ENCODE measurements at regions not wholly inside any gene's neighbourhood (a gene's known extent, or its start where the extent isn't known, plus 50 kb on each side); places are given as distances from the start of the nearest gene placed in this dataset.
"Not testable (repeated sequence)": the region's sequence is repeated elsewhere in the genome, so short reads cannot be mapped to it uniquely, and the experiment has no call there.

GRCh38 chr2:31698722-31699121, 118.0 kb upstream of the SRD5A2 start:
- no peaks in the 10 kb centered on the region for H3K27me3 ChIP-seq (replicated peaks; ENCODE audit: control insufficient read depth, insufficient read depth, low read length)
- H3K9me3 ChIP-seq (ENCODE audit: control insufficient read depth, low read length): peaks cover 63% of the 10 kb centered on the region
- H3K4me3 ChIP-seq (ENCODE audit: low read length): no peak overlapping the region
- H3K9ac ChIP-seq (ENCODE audit: low read length): no peak overlapping the region
- no peaks in the 10 kb centered on the region for H3K4me1 ChIP-seq (ENCODE audit: control insufficient read depth, insufficient read depth, low read length)
- DNase-seq (ENCODE audit: low read depth): no peak
- H3K36me3 ChIP-seq (ENCODE audit: control insufficient read depth, insufficient read depth, low read length, severe bottlenecking): no peaks in the 10 kb centered on the region

GRCh38 chr2:31696068-31696467, 115.3 kb upstream of the SRD5A2 start:
- H3K36me3 ChIP-seq (ENCODE audit: control insufficient read depth, insufficient read depth, low read length, severe bottlenecking): no peaks in the 10 kb centered on the region
- H3K9me3 ChIP-seq (ENCODE audit: control insufficient read depth, low read length): peaks cover 66% of the 10 kb centered on the region
- DNase-seq (ENCODE audit: low read depth): no peak
- H3K4me3 ChIP-seq (ENCODE audit: low read length): no peak overlapping the region
- no peaks in the 10 kb centered on the region for H3K27me3 ChIP-seq (replicated peaks; ENCODE audit: control insufficient read depth, insufficient read depth, low read length)
- no peak overlapping the region for H3K9ac ChIP-seq (ENCODE audit: low read length)
- no peaks in the 10 kb centered on the region for H3K4me1 ChIP-seq (ENCODE audit: control insufficient read depth, insufficient read depth, low read length)

GRCh38 chr2:31694444-31694843, 113.7 kb upstream of the SRD5A2 start:
- Histone ChIP-seq H3K4me3 (ENCODE audit: low read length) (peak overlapping the region; percentile 2), H3K36me3 (ENCODE audit: control insufficient read depth, insufficient read depth, low read length, severe bottlenecking) (no peaks in the 10 kb centered on the region), H3K9me3 (ENCODE audit: control insufficient read depth, low read length) (peaks cover 66% of the 10 kb centered on the region), H3K9ac (ENCODE audit: low read length) (no peak overlapping the region), H3K27me3 (replicated peaks; ENCODE audit: control insufficient read depth, insufficient read depth, low read length) (no peaks in the 10 kb centered on the region), H3K4me1 (ENCODE audit: control insufficient read depth, insufficient read depth, low read length) (no peaks in the 10 kb centered on the region)
- DNase-seq (ENCODE audit: low read depth): peak; percentile 20

DNA sequence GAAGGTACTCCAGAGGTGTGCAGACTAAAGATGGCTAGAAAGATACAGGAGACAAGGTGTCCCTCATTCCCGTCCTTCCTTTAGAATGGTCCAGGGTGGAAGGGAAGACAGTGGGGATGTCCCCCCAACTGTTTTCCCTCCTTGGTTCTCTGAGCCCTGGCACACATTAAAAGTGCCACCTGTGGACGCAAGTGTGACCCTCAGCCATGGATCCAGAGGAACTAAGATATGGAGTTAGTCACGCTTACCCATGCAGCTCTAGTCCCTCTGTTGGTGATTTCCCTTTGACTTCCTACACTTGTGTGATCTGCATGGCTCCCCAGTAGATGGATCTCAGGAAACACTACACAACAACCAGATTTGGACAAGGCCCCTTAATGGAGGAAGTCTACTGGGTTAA, 113.1 kb upstream of the SRD5A2 start:
- no peaks in the 10 kb centered on the region for H3K27me3 ChIP-seq (replicated peaks; ENCODE audit: control insufficient read depth, insufficient read depth, low read length)
- H3K4me3 ChIP-seq (ENCODE audit: low read length): peak overlapping the region; percentile 2
- no peaks in the 10 kb centered on the region for H3K36me3 ChIP-seq (ENCODE audit: control insufficient read depth, insufficient read depth, low read length, severe bottlenecking)
- H3K4me1 ChIP-seq (ENCODE audit: control insufficient read depth, insufficient read depth, low read length): no peaks in the 10 kb centered on the region
- no peak overlapping the region for H3K9ac ChIP-seq (ENCODE audit: low read length)
- H3K9me3 ChIP-seq (ENCODE audit: control insufficient read depth, low read length): peaks cover 63% of the 10 kb centered on the region
- DNase-seq (ENCODE audit: low read depth): no peak

- no peak for DNase-seq (ENCODE audit: low read depth)
- no peak overlapping the region for H3K4me3 ChIP-seq (ENCODE audit: low read length)
- peaks cover 24% of the 10 kb centered on the region for H3K9me3 ChIP-seq (ENCODE audit: control insufficient read depth, low read length)
- H3K27me3 ChIP-seq (replicated peaks; ENCODE audit: control insufficient read depth, insufficient read depth, low read length): no peaks in the 10 kb centered on the region
- H3K36me3 ChIP-seq (ENCODE audit: control insufficient read depth, insufficient read depth, low read length, severe bottlenecking): no peaks in the 10 kb centered on the region
- H3K9ac ChIP-seq (ENCODE audit: low read length): no peak overlapping the region
- H3K4me1 ChIP-seq (ENCODE audit: control insufficient read depth, insufficient read depth, low read length): no peaks in the 10 kb centered on the region
These were observed 107.5 kb upstream of the SRD5A2 start for GRCh38 chr2:31688282-31688681.

DNA sequence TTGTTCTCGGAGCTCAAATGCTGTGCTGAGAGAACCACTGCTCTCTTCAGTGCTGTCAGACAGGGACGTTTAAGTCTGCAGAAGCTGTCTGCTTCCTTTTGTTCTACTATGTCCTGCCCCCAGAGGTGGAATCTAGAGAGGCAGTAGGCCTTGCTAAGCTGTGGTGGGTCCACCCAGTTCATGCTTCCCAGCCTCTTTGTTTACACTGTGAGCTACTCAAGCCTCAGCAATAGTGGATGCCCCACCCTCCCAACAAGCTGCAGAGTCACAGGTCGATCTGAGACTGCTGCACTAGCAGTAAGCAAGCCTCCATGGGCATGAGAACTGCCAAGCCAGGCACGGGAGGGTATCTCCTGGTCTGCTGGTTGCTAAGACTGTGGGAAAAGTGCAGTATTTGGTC, 102.8 kb upstream of the SRD5A2 start:
- not testable (repeated sequence) for H3K36me3 ChIP-seq (ENCODE audit: control insufficient read depth, insufficient read depth, low read length, severe bottlenecking); H3K4me1 ChIP-seq (ENCODE audit: control insufficient read depth, insufficient read depth, low read length); H3K9ac ChIP-seq (ENCODE audit: low read length); DNase-seq (ENCODE audit: low read depth); H3K4me3 ChIP-seq (ENCODE audit: low read length); H3K9me3 ChIP-seq (ENCODE audit: control insufficient read depth, low read length); H3K27me3 ChIP-seq (replicated peaks; ENCODE audit: control insufficient read depth, insufficient read depth, low read length)

DNA sequence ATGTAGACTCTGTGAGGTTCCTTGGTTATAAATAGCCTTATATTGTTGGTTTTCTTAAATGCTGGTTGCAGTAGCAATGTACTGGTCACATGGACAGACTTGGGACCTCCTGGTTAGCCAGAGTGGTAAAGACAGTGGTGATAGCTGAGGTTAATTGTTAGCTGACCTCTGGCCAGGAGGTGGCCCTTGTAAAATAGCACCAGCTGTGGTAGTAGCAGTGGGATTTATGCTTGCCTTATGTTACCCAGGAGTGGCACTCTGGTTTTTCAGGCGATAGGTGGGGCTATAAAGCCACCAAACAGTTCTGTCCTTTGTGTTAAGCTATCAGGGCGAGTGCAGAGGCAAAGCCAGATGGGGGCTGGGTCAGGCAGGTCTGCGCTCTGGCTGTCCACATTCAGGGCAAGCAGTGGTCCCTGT, 94.8 kb upstream of the SRD5A2 start:
- H3K9me3 ChIP-seq (ENCODE audit: control insufficient read depth, low read length): peaks cover 37% of the 10 kb centered on the region
- no peak overlapping the region for H3K9ac ChIP-seq (ENCODE audit: low read length)
- H3K27me3 ChIP-seq (replicated peaks; ENCODE audit: control insufficient read depth, insufficient read depth, low read length): no peaks in the 10 kb centered on the region
- H3K36me3 ChIP-seq (ENCODE audit: control insufficient read depth, insufficient read depth, low read length, severe bottlenecking): no peaks in the 10 kb centered on the region
- no peak for DNase-seq (ENCODE audit: low read depth)
- no peak overlapping the region for H3K4me3 ChIP-seq (ENCODE audit: low read length)
- no peaks in the 10 kb centered on the region for H3K4me1 ChIP-seq (ENCODE audit: control insufficient read depth, insufficient read depth, low read length)

DNA sequence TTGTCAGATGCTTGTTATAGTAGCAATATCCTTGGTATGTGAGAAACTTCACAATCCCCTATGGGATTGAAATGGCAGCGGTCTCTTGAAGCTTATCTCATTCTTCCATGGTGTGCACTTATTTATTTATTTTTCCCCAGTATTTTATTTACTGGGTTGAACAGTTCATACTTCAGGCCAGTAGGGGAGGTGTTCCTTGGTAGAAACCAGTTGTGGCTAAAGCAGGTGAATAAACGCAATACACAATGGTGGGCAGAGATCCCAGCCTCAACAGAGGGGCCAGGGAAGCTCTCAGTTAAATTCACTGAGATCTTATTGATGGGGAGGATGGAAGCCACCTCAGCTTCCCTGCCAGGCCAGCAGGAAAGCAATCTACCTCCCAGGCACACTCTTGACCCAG, 93.7 kb upstream of the SRD5A2 start:
- Histone ChIP-seq H3K27me3 (replicated peaks; ENCODE audit: control insufficient read depth, insufficient read depth, low read length) (no peaks in the 10 kb centered on the region), H3K9me3 (ENCODE audit: control insufficient read depth, low read length) (peaks cover 37% of the 10 kb centered on the region), H3K9ac (ENCODE audit: low read length) (no peak overlapping the region), H3K4me3 (ENCODE audit: low read length) (no peak overlapping the region), H3K4me1 (ENCODE audit: control insufficient read depth, insufficient read depth, low read length) (no peaks in the 10 kb centered on the region), H3K36me3 (ENCODE audit: control insufficient read depth, insufficient read depth, low read length, severe bottlenecking) (no peaks in the 10 kb centered on the region)
- no peak for DNase-seq (ENCODE audit: low read depth)

DNA sequence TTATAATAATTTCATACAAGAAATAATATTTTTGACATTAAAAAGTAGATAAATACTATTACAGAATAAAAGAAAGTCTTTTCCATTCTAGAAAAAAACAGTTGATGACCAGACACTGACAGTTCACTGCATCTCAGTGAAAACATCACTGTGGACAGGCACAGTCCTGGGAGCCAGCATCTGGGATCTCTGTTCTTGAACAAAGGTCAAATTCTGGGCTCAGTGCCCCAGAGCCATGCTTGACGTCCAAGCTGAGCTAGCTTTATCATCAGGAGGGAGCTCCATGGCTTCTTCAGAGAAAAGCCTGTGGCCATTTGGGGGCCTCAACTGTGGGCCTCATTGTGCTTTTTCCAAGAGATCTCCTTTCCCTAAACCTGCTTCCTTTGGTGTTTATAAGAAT, 86.1 kb upstream of the SRD5A2 start:
- H3K36me3 ChIP-seq (ENCODE audit: control insufficient read depth, insufficient read depth, low read length, severe bottlenecking): no peaks in the 10 kb centered on the region

GRCh38 chr2:31664949-31665724, 84.4 kb upstream of the SRD5A2 start:
- no peak for DNase-seq (ENCODE audit: low read depth)
- Histone ChIP-seq H3K9ac (ENCODE audit: low read length) (no peak overlapping the region), H3K9me3 (ENCODE audit: control insufficient read depth, low read length) (peaks cover 6% of the 10 kb centered on the region), H3K4me1 (ENCODE audit: control insufficient read depth, insufficient read depth, low read length) (no peaks in the 10 kb centered on the region), H3K4me3 (ENCODE audit: low read length) (no peak overlapping the region), H3K36me3 (ENCODE audit: control insufficient read depth, insufficient read depth, low read length, severe bottlenecking) (no peaks in the 10 kb centered on the region), H3K27me3 (replicated peaks; ENCODE audit: control insufficient read depth, insufficient read depth, low read length) (no peaks in the 10 kb centered on the region)

More for the DNA sequence above, 86.1 kb upstream of the SRD5A2 start:
- Histone ChIP-seq H3K4me3 (ENCODE audit: low read length) (no peak overlapping the region), H3K9me3 (ENCODE audit: control insufficient read depth, low read length) (peaks cover 3% of the 10 kb centered on the region), H3K9ac (ENCODE audit: low read length) (no peak overlapping the region), H3K27me3 (replicated peaks; ENCODE audit: control insufficient read depth, insufficient read depth, low read length) (no peaks in the 10 kb centered on the region), H3K4me1 (ENCODE audit: control insufficient read depth, insufficient read depth, low read length) (no peaks in the 10 kb centered on the region)
- no peak for DNase-seq (ENCODE audit: low read depth)

DNA sequence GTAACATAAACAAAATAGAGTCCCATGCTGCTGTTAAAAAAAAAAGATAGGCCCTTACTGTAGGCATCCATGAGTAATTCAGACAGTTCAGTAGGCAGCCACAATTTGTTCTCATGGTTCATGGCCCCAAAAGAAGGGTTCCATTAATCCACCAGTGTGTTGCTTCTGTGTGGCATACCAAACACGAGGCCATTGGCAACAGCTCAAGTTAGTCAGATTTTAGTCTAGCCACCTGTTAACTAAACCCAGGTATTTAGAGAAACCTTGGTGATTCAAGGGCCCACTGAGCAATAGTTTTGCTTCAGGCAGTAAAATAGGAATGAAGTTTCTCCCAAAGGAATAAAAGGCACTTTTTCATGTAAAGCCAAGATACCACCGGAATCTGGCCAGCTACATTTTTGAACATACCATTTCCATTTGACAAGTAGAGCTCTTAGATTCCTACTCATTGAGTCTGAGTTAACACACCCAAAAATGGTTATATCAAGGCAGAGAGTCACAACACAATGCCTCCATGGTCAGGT, 80.1 kb upstream of the SRD5A2 start:
- Histone ChIP-seq H3K36me3 (ENCODE audit: control insufficient read depth, insufficient read depth, low read length, severe bottlenecking) (no peaks in the 10 kb centered on the region), H3K4me3 (ENCODE audit: low read length) (no peak overlapping the region), H3K4me1 (ENCODE audit: control insufficient read depth, insufficient read depth, low read length) (no peaks in the 10 kb centered on the region), H3K9me3 (ENCODE audit: control insufficient read depth, low read length) (peaks cover 9% of the 10 kb centered on the region), H3K27me3 (replicated peaks; ENCODE audit: control insufficient read depth, insufficient read depth, low read length) (no peaks in the 10 kb centered on the region), H3K9ac (ENCODE audit: low read length) (no peak overlapping the region)
- no peak for DNase-seq (ENCODE audit: low read depth)

DNA sequence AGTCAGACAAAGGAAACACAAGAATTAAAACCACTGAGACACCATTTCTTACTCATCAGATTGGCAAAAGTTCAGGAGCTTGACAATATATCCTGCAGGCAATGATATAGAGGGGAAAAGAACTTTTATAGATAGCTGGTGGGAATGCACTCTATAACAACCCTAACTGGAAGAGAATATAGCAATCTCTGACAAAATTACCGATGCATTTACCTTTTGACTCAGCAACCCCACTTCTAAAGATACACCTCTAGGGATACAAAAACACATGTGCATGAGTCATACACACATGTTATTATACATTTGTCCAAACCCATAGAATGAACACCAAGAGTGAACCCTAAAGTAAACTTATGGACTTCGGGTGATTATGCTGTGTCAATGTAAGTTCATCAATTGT, 79.4 kb upstream of the SRD5A2 start:
- Histone ChIP-seq H3K4me3 (ENCODE audit: low read length) (no peak overlapping the region), H3K36me3 (ENCODE audit: control insufficient read depth, insufficient read depth, low read length, severe bottlenecking) (no peaks in the 10 kb centered on the region), H3K9me3 (ENCODE audit: control insufficient read depth, low read length) (peaks cover 9% of the 10 kb centered on the region), H3K9ac (ENCODE audit: low read length) (no peak overlapping the region), H3K4me1 (ENCODE audit: control insufficient read depth, insufficient read depth, low read length) (no peaks in the 10 kb centered on the region), H3K27me3 (replicated peaks; ENCODE audit: control insufficient read depth, insufficient read depth, low read length) (no peaks in the 10 kb centered on the region)
- DNase-seq (ENCODE audit: low read depth): no peak

Data from adipocyte (in vitro differentiated cells).